ENCODE measurements at regions not wholly inside any gene's neighbourhood (a gene's known extent, or its start where the extent isn't known, plus 50 kb on each side); places are given as distances from the start of the nearest gene placed in this dataset.

DNA sequence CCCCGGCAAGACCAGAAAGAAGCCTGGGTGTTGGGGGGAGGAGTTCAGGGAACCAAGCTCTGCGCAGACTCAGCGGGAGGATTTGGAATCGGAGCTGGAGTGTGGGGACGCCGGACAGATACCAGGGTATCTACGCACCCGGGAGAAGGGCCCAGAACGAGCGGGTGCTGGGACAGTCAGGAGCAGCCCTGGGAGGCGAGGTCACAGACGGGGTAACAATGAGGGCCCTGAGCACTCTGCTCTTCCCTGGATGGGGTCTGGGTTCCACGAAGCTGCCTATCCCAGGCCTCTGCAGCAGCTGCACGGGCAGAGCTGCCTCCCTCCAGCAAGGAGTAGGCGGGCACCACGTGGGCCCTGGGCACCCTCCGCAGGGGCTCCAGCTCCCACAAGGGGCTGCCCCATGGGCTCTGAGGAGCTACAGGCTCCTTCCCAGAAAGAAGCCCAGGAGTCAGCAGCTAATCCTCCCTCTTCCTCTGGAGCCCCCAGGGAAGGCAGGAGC lies 197.2 kb downstream of the BRD1 start:
- Histone ChIP-seq H3K9me3 (no peaks in the 10 kb centered on the region), H3K27me3 (peaks cover 0 to under 1% of the 10 kb centered on the region in 2 donors), H3K4me1 (peaks cover 0 to 20% (median 0%) of the 10 kb centered on the region in 4 donors), H3K27ac (no peak overlapping the region), H3K36me3 (no peaks in the 10 kb centered on the region), H3K4me3 (no peak overlapping the region)
- WGBS, 2 donors: 80 to 85% methylated on average over 15 to 16 of the region's 17 CpGs
- TF ChIP-seq POLR2A (IDR thresholded peaks at IDR 0.05) (no peak), EP300 (IDR thresholded peaks at IDR 0.05) (no peak)
- TF ChIP-seq, protein P1, sequence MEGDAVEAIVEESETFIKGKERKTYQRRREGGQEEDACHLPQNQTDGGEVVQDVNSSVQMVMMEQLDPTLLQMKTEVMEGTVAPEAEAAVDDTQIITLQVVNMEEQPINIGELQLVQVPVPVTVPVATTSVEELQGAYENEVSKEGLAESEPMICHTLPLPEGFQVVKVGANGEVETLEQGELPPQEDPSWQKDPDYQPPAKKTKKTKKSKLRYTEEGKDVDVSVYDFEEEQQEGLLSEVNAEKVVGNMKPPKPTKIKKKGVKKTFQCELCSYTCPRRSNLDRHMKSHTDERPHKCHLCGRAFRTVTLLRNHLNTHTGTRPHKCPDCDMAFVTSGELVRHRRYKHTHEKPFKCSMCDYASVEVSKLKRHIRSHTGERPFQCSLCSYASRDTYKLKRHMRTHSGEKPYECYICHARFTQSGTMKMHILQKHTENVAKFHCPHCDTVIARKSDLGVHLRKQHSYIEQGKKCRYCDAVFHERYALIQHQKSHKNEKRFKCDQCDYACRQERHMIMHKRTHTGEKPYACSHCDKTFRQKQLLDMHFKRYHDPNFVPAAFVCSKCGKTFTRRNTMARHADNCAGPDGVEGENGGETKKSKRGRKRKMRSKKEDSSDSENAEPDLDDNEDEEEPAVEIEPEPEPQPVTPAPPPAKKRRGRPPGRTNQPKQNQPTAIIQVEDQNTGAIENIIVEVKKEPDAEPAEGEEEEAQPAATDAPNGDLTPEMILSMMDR (IDR thresholded peaks at IDR 0.05): no peak
- DNase-seq (ENCODE audit: low spot score in 2 of 2): no peak

- Histone ChIP-seq H3K36me3 (no peaks in the 10 kb centered on the region), H3K4me3 (no peak overlapping the region)
These were observed 197.9 kb downstream of the BRD1 start for GRCh38 chr22:49629586-49630447.

GRCh38 chr22:49629261-49629570 lies 198.5 kb downstream of the BRD1 start:
- 77% methylated on average over 8 of the region's 8 CpGs for WGBS, 2 donors
- Histone ChIP-seq H3K4me1 (peaks cover 0 to 20% (median 0%) of the 10 kb centered on the region in 4 donors), H3K27ac (no peak overlapping the region), H3K4me3 (no peak overlapping the region), H3K36me3 (no peaks in the 10 kb centered on the region), H3K9me3 (no peaks in the 10 kb centered on the region), H3K27me3 (no peaks in the 10 kb centered on the region)
- TF ChIP-seq, protein P1 (IDR thresholded peaks at IDR 0.05): no peak
- TF ChIP-seq POLR2A (IDR thresholded peaks at IDR 0.05) (no peak), EP300 (IDR thresholded peaks at IDR 0.05) (no peak)
- no peak for DNase-seq (ENCODE audit: low spot score in 2 of 2)

More at GRCh38 chr22:49629586-49630447, 197.9 kb downstream of the BRD1 start:
- Histone ChIP-seq H3K9me3 (no peaks in the 10 kb centered on the region), H3K27ac (no peak overlapping the region), H3K4me1 (peaks cover 0 to 20% (median 0%) of the 10 kb centered on the region in 4 donors), H3K27me3 (no peaks in the 10 kb centered on the region)
- DNase-seq (ENCODE audit: low spot score in 2 of 2): no peak
- 53 to 80% methylated on average over 3 to 14 of the region's 16 CpGs for WGBS, 2 donors
- TF ChIP-seq, protein P1 (IDR thresholded peaks at IDR 0.05): no peak
- TF ChIP-seq EP300 (IDR thresholded peaks at IDR 0.05) (no peak), POLR2A (IDR thresholded peaks at IDR 0.05) (no peak)

GRCh38 chr22:49628391-49629260 lies 199.0 kb downstream of the BRD1 start:
- no peaks in the 10 kb centered on the region for H3K27me3 ChIP-seq
- H3K27ac ChIP-seq: no peak overlapping the region
- no peaks in the 10 kb centered on the region for H3K36me3 ChIP-seq
- no peaks in the 10 kb centered on the region for H3K9me3 ChIP-seq
- H3K4me1 ChIP-seq: peaks cover 0 to 20% (median 0%) of the 10 kb centered on the region in 4 donors
- no peak overlapping the region for H3K4me3 ChIP-seq
- DNase-seq (ENCODE audit: low spot score in 2 of 2): no peak
- no peak for TF ChIP-seq POLR2A (IDR thresholded peaks at IDR 0.05)
- no peak for TF ChIP-seq EP300 (IDR thresholded peaks at IDR 0.05)
- TF ChIP-seq, protein P1 (IDR thresholded peaks at IDR 0.05): no peak
- 31 to 37% methylated on average over 25 of the region's 27 CpGs for WGBS, 2 donors

Measured in tibial nerve (tissue), 4 donors.